DOHH2 (cell line): ENCODE measurements at regions not wholly inside any gene's neighbourhood (a gene's known extent, or its start where the extent isn't known, plus 50 kb on each side); places are given as distances from the start of the nearest gene placed in this dataset.

Experiments
- H3F3A ChIP-seq: fragments of 200-600 bp; sonication (generic), shearing (Covaris generic); 2 replicates; pipeline ENCODE4 v1.6.0; 2016; ENCODE audit warnings: antibody characterized with exemption, mild to moderate bottlenecking; ENCODE audit not compliant: control insufficient read depth, insufficient read depth
- H3K27ac ChIP-seq: fragments of 200-600 bp; sonication (generic); 2 replicates; pipeline ENCODE4 v1.5.1; 2014; ENCODE audit warnings: low read depth, mild to moderate bottlenecking, low read length, moderate library complexity
- H3K27me3 ChIP-seq: fragments of 200-600 bp; sonication (generic); 2 replicates; pipeline ENCODE4 v1.6.1; 2014; ENCODE audit warnings: mild to moderate bottlenecking, low read length, mixed read lengths; ENCODE audit not compliant: control insufficient read depth
- H3K36me3 ChIP-seq: fragments of 200-600 bp; sonication (generic); 2 replicates; pipeline ENCODE4 v1.6.1; 2014; ENCODE audit warnings: mild to moderate bottlenecking, low read length, moderate library complexity, mixed read lengths; ENCODE audit not compliant: control insufficient read depth
- H3K4me1 ChIP-seq: fragments of 200-600 bp; sonication (generic); 2 replicates; pipeline ENCODE4 v1.6.1; 2014; ENCODE audit warnings: mild to moderate bottlenecking, low read length, mixed read lengths; ENCODE audit not compliant: control insufficient read depth
- H3K4me2 ChIP-seq: fragments of 200-600 bp; sonication (generic); 2 replicates; pipeline ENCODE4 v1.6.0; 2014; ENCODE audit warnings: mild to moderate bottlenecking, low read length, moderate library complexity
- H3K4me3 ChIP-seq: fragments of 200-600 bp; sonication (generic); 2 replicates; pipeline ENCODE4 v1.5.1; 2014; ENCODE audit warnings: mild to moderate bottlenecking, low read length, mixed read lengths
- H3K79me2 ChIP-seq: fragments of 200-600 bp; sonication (generic); 2 replicates; pipeline ENCODE4 v1.6.1; 2014; ENCODE audit warnings: mild to moderate bottlenecking, low read length, mixed read lengths; ENCODE audit not compliant: control insufficient read depth
- H3K9me2 ChIP-seq: fragments of 200-600 bp; sonication (generic); replicated peaks from 2 replicates; pipeline ENCODE4 v1.6.1; 2014; ENCODE audit warnings: mild to moderate bottlenecking, low read length, mixed read lengths; ENCODE audit not compliant: control insufficient read depth
- H3K9me3 ChIP-seq: fragments of 200-600 bp; sonication (generic); 2 replicates; pipeline ENCODE4 v1.6.1; 2014; ENCODE audit warnings: antibody characterized with exemption, low read length, mixed read lengths; ENCODE audit not compliant: control insufficient read depth, insufficient read depth
- H4K20me1 ChIP-seq: fragments of 200-600 bp; sonication (generic); 2 replicates; pipeline ENCODE4 v1.6.0; 2014; ENCODE audit warnings: low read depth, mild to moderate bottlenecking, antibody characterized with exemption, low read length, moderate library complexity; ENCODE audit not compliant: control insufficient read depth, insufficient read depth
- CTCF ChIP-seq: fragments of 200-600 bp; sonication (generic); IDR thresholded peaks from one replicate; pipeline ENCODE4 v1.5.1; 2014; ENCODE audit warnings: antibody characterized with exemption, mild to moderate bottlenecking, low read depth, low read length; ENCODE audit not compliant: poor library complexity, severe bottlenecking
- EZH2phosphoT487 ChIP-seq: fragments of 200-600 bp; sonication (generic); IDR thresholded peaks from 2 replicates; pipeline ENCODE4 v1.6.1; 2017; ENCODE audit warnings: borderline replicate concordance, mild to moderate bottlenecking, antibody characterized with exemption, low read length, moderate library complexity, mixed read lengths

DNA sequence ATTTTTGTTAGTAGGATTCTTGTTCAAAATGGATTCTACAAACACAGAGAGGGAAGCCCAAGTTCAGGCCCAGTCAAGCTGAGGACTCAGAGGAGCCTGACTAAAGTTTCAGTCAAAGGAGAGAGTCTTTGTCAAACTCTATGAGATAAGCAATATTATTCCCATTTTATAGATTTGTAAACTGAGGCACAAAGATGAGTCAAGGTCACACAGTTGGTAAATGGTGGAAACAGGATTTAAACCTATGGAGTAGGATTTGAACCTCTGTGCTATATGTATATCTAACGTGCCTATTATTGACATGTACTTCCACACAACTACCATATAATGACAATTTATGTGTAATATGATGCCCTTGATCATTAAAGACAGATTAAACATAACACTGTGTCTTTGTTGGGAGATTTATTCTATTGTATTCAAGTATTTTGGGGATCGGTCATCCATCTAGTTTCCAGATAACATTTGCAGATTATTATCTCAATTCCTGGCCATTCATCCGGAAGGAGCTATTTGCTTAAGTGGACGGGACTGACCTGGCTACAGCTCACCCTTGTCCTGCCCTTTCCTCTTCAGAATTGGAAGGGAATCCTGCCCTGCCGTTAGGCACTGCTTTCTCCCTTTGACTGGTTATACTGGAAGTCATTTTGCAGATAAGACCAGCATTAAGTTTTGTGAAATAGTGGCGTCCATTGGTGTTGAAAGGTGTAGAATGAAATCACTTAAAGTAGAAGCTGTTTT lies 86.1 kb upstream of the LMO4 start:
- H3K27me3 ChIP-seq: peaks cover 2% of the 10 kb centered on the region; the same call in 1 of the 2 replicates
- no peaks in the 10 kb centered on the region for H3F3A ChIP-seq

DNA sequence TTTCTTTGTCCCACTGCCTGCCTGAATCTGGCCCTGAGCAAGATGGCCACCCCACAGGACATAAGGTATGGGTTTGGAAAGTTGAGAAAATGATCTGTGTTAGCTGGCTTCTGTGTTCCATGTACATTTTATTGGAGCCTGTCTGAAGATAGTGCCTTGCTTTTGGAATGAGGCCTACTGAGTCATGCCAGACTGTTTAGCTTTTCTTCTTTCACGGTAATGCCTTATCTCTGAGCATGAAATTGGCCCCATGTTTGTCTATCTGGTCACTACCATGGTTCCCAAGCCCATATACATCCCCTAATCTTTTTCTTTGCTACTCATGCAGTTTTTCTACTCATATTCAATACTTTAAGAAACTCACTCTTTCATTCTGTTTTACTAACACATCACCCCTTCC lies 85.1 kb upstream of the LMO4 start:
- H4K20me1 ChIP-seq: no peaks in the 10 kb centered on the region
- peaks cover 2% of the 10 kb centered on the region; the same call in 1 of the 2 replicates for H3K27me3 ChIP-seq
- no peak overlapping the region for H3K27ac ChIP-seq
- H3K9me3 ChIP-seq: no peaks in the 10 kb centered on the region
- H3K4me2 ChIP-seq: no peak overlapping the region
- H3K4me3 ChIP-seq: no peak overlapping the region
- H3F3A ChIP-seq: no peaks in the 10 kb centered on the region
- no peaks in the 10 kb centered on the region for H3K9me2 ChIP-seq
- H3K36me3 ChIP-seq: no peaks in the 10 kb centered on the region
- H3K79me2 ChIP-seq: no peaks in the 10 kb centered on the region
- no peak for TF ChIP-seq EZH2phosphoT487
- TF ChIP-seq CTCF: no peak
- no peaks in the 10 kb centered on the region for H3K4me1 ChIP-seq

More for the DNA sequence above, 86.1 kb upstream of the LMO4 start:
- Histone ChIP-seq H3K9me3 (no peaks in the 10 kb centered on the region), H3K4me1 (no peaks in the 10 kb centered on the region), H3K4me2 (no peak overlapping the region), H4K20me1 (no peaks in the 10 kb centered on the region), H3K27ac (no peak overlapping the region), H3K9me2 (no peaks in the 10 kb centered on the region), H3K4me3 (no peak overlapping the region), H3K79me2 (no peaks in the 10 kb centered on the region), H3K36me3 (no peaks in the 10 kb centered on the region)
- TF ChIP-seq EZH2phosphoT487 (no peak), CTCF (no peak)

DNA sequence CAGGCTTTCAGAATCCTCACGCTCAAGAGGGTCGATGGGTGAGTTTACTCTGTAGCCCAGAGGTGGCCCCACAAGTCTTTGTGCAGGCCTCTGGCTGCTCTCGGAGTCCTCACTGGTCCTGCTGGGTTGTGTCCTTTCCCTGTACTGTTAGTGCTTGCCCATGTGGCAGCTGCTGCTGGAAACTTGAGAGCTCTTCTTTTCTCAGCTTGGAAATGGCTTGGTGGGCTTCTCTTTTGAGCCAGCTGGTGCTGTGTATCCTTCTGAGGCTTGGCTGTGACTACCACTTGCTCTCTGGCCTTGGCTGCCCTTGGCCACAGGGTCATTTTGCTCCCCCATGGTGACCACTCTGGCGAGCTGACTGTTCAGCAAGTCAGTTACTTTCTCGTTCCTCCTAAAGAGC lies 82.2 kb upstream of the LMO4 start:
- H3K4me3 ChIP-seq: no peak overlapping the region
- H3K4me1 ChIP-seq: no peaks in the 10 kb centered on the region
- H4K20me1 ChIP-seq: no peaks in the 10 kb centered on the region
- no peaks in the 10 kb centered on the region for H3K9me3 ChIP-seq
- no peaks in the 10 kb centered on the region for H3K9me2 ChIP-seq
- H3K4me2 ChIP-seq: no peak overlapping the region
- H3K27ac ChIP-seq: no peak overlapping the region
- no peak for TF ChIP-seq CTCF
- no peak for TF ChIP-seq EZH2phosphoT487
- no peaks in the 10 kb centered on the region for H3K36me3 ChIP-seq
- peaks cover 2% of the 10 kb centered on the region; the same call in 1 of the 2 replicates for H3K27me3 ChIP-seq
- no peaks in the 10 kb centered on the region for H3F3A ChIP-seq
- H3K79me2 ChIP-seq: no peaks in the 10 kb centered on the region
